ENCODE measurements at regions not wholly inside any gene's neighbourhood (a gene's known extent, or its start where the extent isn't known, plus 50 kb on each side); places are given as distances from the start of the nearest gene placed in this dataset.
"Not testable (repeated sequence)": the region's sequence is repeated elsewhere in the genome, so short reads cannot be mapped to it uniquely, and the experiment has no call there.

- DNase-seq, result no peak
Observed at GRCh38 chr4:17057035-17057434, 158.6 kb upstream of the LDB2 start.

GRCh38 chr4:17055788-17056187 lies 157.3 kb upstream of the LDB2 start:
- no peak for DNase-seq

GRCh38 chr4:17045866-17046265 lies 147.4 kb upstream of the LDB2 start:
- no peak for DNase-seq

GRCh38 chr4:17038510-17039176 lies 140.2 kb upstream of the LDB2 start:
- no peak for DNase-seq

- DNase-seq, result no peak
Observed at GRCh38 chr4:17033768-17034181, 135.3 kb upstream of the LDB2 start.

GRCh38 chr4:17033025-17033767 lies 134.8 kb upstream of the LDB2 start:
- DNase-seq, result no peak

- DNase-seq, result no peak
Observed at GRCh38 chr4:17030543-17030942, 132.1 kb upstream of the LDB2 start.

GRCh38 chr4:17029964-17030363 lies 131.5 kb upstream of the LDB2 start:
- no peak for DNase-seq

- DNase-seq, result no peak
Observed at GRCh38 chr4:17029432-17029831, 131.0 kb upstream of the LDB2 start.

- DNase-seq, result no peak
Observed at GRCh38 chr4:17027495-17027894, 129.1 kb upstream of the LDB2 start.

- DNase-seq, result no peak
Observed at GRCh38 chr4:17024425-17024824, 126.0 kb upstream of the LDB2 start.

- DNase-seq, result no peak
Observed at GRCh38 chr4:17020901-17021300, 122.5 kb upstream of the LDB2 start.

GRCh38 chr4:17020451-17020850 lies 122.0 kb upstream of the LDB2 start:
- no peak for DNase-seq

- not testable (repeated sequence) for DNase-seq
Observed at GRCh38 chr4:17018621-17019020, 120.2 kb upstream of the LDB2 start.

- DNase-seq, result no peak
Observed at GRCh38 chr4:17018013-17018412, 119.6 kb upstream of the LDB2 start.

- no peak for DNase-seq
Observed at GRCh38 chr4:17013382-17014006, 115.0 kb upstream of the LDB2 start.

- DNase-seq, result no peak
Observed at GRCh38 chr4:17012451-17012850, 114.0 kb upstream of the LDB2 start.

GRCh38 chr4:17010426-17011087 lies 112.1 kb upstream of the LDB2 start:
- no peak for DNase-seq

GRCh38 chr4:17009871-17010367 lies 111.5 kb upstream of the LDB2 start:
- no peak for DNase-seq

GRCh38 chr4:17008834-17009345 lies 110.4 kb upstream of the LDB2 start:
- no peak for DNase-seq

GRCh38 chr4:17003606-17004392 lies 105.4 kb upstream of the LDB2 start:
- DNase-seq, result not testable (repeated sequence)

- DNase-seq, result no peak
Observed at GRCh38 chr4:16995451-16995850, 97.0 kb upstream of the LDB2 start.
